Ovary (tissue), 3 donors: ENCODE measurements at regions not wholly inside any gene's neighbourhood (a gene's known extent, or its start where the extent isn't known, plus 50 kb on each side); places are given as distances from the start of the nearest gene placed in this dataset.

Experiments used
- CTCF ChIP-seq, 3 donors: fragments of 450-650 bp in 2 of 3; fragments of 200-600 bp in 1 of 3; IDR thresholded peaks; one replicate each; pipeline versions ENCODE4 v1.5.1 to v1.8.0; 2016 to 2022; ENCODE audit warnings: antibody characterized with exemption in 3 of 3, mild to moderate bottlenecking in 1 of 3
- POLR2A ChIP-seq: fragments of 450-650 bp; IDR thresholded peaks from one replicate; pipeline ENCODE4 v1.6.1; 2017; ENCODE audit warnings: antibody characterized with exemption, mild to moderate bottlenecking, moderate library complexity
- donor health status: DM: no; HTN: no; CAD: no.

- no peak for TF ChIP-seq CTCF (IDR thresholded peaks at IDR 0.05)
- TF ChIP-seq POLR2A, result no peak
Observed at GRCh38 chr2:159863526-159864160, 65.6 kb upstream of the CD302 start.
